NCI-H345 (cell line): ENCODE measurements at regions not wholly inside any gene's neighbourhood (a gene's known extent, or its start where the extent isn't known, plus 50 kb on each side); places are given as distances from the start of the nearest gene placed in this dataset.

Experiments
- DNase-seq: peaks from one replicate; lab custom pipeline; 2025; lab: John Stamatoyannopoulos, UW

DNA sequence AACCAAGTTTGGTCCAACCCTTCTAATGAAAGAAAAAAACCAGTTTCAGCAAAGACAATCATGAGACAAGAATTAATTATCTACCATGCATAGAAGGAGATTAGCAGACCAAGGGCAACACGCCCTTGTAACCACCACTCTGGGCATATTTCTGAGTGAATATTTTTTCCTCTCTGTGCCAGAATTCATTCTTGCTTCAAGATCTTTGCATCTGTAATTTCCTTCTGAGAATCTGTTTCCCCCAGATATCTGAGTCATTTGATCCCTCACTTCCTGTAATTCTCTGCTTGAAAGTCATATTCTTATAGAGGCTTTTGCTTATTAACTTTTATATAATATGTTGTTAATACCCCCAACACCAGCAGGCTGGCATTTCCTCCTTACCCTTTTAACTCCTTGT is 243.7 kb downstream of the SLC16A7 start:
- no peak for DNase-seq

DNA sequence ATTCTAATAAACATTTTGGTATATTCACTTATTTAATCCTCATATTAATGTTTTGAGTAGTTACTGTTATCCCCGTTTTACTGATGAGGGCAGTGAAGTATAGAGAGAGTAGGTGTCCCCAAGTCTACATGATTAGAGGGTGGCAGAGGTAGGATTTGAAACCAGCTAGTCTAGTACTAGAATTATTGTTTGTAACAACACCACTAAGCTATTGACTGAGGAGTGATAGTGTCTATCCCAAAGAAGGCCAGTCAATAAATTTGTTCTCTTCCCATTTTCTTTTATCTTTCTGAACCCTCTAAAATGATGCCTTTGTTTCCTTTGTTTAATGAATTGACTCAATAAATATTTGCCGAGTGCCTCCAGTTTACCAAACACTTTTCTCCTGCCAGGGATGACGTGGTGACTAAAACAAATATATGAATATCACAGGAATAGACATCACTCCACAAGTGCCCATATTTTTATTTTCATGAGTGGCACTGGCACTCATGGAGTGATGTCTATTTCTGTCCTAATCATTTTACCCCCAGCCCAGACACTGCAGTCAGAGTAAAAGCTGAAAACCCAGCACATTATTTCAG is 247.5 kb downstream of the SLC16A7 start:
- DNase-seq, result peak; percentile 66

DNA sequence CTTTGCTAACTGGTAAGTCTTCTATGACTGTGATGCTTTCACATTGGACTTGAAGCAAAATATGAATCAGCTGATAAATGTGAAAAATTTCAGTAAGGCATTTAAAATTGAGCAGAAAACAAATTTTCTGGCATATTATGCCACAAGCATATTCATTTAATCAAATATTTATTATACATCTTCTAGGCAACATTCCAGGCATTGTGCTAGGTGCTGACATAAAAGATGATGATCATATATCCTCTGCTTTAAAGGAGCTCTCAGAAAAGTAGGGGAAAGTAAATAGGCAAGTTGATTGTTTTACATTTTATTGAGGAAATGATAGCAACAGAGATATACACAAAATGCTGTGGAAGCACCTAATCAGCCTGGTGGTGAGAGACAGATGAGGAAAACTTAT is 248.9 kb downstream of the SLC16A7 start:
- no peak for DNase-seq

DNA sequence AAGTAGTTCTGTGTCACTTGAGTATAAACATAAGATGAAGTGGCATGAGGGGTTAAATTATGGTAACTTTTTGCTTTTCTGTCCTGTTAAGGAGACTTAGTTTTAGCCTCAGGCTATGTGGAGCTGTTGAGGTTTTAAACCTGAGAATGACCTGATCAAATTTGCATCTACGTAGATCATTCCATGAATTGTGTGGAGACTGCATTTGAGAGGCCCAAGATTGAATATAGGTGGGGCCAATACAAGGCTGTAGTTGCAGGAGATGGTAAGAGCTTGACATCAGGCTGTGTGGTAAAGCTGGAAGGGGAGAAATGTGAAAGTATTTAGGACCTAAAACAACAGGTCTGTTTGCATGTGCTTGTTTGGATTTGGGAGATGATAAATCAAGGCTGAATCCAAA is 249.5 kb downstream of the SLC16A7 start:
- DNase-seq, result no peak

DNA sequence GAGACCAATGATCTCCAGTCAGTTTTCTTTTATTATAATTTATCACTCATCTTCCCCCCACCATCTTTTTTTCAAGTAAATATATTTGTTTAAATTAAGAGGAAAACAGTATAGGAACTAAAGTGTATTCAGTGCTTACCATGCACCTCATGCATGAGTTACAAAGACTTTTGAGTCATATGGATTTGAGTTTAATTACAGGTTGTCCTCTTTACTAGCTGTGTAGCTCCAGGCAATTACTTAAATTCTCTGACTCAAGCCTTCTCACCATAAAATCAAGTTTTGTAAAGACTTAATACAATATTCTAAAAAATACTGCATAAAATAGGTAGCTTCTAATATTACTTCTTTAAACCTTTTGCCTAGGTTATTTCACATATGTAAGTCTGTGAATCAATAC is 251.3 kb downstream of the SLC16A7 start:
- DNase-seq, result no peak

DNA sequence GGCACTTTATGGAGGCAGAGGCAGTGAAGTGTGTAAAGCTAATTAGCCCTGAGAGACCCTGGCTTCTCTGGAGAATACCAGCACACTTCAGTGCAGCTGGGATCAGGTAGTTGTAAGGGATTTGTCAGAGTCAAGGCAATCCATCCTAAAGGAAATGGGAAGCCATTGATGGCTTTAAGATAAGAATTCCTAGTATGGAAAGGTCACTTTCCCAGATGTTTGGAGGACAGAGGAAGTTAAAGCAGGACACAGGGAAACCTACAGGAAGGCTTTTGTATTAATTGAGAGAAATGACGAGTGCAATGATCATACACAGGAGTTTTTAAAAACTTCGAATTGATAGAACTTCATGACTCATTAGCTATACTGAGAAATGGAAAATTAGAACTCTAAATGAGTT is 254.4 kb downstream of the SLC16A7 start:
- DNase-seq, result no peak

DNA sequence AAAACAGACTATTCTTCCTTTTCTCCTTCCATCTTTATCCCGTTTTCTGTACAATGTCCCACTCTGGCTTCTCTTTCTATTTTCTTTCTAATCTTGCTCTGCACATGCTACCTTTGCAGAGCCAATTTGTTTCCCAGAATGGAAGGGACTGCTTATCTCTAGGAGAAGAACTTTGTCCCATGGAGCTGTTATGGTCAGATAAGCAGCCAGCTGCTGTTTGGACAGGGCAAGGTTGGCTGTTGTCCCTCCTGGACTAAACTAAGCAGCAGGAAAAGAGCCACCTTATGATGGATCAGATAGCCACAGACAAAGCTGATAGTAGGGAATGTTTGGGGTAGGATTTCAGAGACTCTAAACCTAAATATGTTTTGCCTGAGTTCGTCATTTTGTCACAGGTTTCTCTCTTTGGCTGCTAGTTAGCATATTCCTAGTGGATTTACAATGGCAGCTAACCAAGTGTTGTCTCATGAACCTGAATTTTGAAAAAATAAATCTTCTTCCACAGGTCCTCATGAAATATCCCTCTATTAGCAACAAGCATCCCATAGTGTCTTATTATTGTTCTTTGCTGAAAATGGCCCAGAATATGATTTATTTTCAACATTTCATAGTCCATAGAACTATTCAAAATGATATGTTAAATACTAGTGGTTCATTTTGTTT is 262.8 kb downstream of the SLC16A7 start:
- no peak for DNase-seq

DNA sequence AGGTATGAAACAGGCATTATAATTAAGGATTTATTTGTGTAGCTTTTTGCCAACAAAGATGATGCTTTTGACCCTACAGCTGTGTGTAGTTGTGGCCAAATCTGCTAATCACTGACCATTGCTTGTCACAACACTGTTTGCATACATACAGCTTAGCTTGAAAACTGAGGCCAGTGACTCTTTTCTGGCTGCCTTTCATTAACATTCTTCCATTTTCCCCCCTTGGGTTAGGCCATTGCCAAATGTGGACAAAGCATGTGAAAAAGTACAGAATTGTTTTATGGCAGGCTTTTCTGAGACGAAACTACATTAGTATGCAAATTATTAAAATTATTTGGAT is 263.3 kb downstream of the SLC16A7 start:
- DNase-seq, result no peak

DNA sequence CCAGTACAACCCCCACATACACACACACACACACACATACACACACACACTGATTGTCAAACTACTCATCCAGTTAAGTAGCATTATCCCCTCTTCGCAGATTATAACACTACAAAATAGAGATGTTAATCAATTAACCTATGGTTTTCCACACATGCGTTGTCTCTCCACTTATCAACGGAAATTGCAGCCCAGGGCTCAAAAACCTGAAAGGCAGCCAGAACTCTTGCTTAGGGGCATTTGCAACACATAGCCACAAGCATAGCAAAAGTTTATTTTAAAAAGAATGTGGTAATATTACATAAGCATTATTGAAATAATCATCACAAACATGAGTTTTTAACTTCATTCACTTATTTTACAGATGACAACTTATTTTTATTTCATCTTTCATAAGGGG is 265.8 kb downstream of the SLC16A7 start:
- DNase-seq, result no peak

DNA sequence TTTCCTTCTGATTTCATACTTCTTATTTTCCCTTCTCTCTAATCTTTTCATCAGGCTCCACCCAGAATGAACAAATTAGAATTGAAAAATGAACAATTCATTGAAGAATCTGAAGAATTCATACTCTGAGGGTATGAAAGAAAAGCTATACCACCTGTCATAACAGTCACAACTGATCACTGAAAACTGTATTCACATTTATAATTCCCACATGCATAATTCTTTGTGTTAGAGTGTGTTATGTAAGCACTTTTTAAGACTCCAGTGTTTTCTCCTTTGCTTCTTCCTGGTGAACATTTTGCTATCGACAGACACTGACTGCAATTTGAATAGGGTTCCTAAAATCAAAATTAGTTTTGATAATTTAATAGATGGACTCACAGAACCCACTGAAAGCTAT is 271.2 kb downstream of the SLC16A7 start:
- no peak for DNase-seq

DNA sequence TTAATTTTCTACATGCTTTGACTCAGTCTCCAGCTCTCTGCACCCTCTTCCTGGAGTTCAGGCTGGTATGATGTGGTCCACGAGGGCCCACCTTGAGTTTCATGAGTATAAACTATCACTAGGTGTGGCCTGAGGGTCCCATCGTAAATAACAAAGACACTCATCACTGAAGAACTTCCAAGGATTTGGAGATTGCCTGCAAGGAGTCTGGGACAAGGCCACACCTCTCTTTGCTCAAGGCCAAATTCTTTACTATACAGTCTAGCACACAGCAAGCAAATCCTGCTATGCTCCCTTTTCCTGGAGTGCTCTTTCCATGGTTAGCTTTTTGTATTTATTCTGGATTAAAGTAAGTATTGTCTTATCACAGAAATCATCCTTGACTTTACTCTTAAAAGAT is 271.9 kb downstream of the SLC16A7 start:
- DNase-seq, result no peak

DNA sequence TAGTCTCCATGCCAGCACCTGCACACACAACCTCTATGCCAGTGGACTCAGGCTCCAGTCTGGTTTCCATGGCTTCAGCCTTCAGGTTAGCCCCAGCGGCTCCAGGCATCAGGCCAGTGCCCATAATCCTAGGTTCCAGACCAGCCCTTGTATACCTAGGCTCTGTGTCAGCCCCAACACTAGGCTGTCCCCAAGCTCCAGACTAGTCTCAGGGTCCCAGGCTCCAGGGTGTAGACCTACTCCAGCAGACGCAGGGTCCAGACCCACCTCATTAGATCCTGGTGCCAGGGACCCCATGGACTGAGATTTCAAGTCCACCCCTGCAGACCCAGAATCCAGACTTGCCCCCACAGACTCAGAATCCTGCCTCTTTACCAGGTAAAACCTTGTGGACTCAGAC is 275.9 kb downstream of the SLC16A7 start:
- DNase-seq, result no peak

DNA sequence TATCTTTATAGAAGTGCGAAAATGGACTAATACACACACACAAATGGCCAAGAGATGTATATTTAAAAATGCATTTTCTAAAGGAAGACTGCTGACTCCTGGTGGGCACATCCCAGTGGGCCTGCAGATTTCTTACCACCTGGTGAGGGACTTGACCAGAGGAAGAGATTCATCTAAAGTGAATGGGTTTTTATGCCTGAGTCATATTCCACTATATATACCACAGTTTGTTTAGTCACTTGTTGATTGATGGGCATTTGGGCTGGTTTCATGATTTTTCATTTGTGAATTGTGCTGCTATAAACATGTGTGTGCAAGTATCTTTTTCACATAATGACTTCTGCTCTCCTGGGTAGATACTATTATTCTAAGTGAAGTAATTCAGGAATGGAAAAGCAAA is 277.3 kb downstream of the SLC16A7 start:
- no peak for DNase-seq

DNA sequence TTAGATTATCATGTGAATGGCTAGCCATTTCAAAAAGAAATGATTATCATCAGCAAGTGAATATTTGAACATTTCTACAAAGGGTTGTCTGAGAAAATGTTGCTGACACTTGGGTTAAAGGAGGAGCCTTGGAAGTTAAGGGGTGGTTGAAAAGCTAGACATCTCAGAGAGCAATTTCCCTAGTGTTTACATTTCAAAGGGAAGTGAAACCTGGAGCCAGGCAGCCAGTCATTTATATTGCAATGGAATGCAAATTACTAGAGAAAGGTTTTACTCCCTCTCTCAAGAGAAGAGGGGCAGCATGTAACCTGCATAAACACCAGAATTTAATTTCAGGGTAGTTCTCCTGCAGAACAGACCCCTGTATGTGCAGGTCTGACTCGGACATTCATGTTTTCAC is 279.0 kb downstream of the SLC16A7 start:
- no peak for DNase-seq

DNA sequence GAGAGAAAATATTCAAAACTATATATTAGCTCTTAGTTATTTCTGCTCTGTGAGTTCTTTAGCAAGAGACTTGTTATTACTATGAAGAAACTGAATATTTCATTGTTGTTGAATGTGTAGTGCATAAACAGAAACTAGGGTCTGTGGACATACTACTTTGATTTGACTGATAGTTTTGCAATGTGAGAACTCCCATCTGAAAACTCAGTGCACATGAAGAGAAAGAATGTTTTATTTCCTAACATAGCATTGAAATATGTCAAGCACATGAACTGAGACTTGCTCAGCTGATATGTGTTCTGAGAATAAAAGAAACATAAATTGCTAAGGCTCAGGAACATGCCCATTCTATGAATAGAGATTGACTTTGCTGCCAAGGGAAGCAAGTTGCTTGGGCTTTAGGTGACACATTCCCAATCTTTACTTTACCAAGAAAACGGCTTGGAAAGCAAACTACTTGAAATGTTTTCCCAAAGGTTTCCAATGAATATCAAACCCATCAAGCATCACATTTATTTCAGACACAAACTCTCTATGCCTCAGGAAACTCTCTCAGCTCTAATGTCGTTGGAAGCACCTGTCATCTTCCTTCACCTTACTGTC is 290.4 kb downstream of the SLC16A7 start:
- DNase-seq, result no peak

DNA sequence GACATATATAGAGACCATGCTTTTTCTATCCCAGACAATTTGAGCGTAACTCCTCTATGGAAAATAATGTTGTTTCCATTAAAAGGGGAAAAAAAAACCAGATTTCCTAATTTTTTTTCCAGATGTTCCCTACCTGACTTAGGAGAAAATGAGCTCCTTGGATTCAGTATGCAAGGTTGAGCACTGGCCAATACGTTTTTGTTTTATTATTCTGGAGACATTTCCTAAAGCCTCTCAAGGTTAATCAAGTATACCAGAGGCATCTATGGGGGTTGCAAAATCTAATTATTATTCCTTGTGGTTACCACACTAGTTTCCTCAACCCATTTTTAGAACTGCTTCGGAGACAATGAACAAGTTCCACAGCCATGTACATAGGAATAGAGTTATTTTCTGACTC is 291.3 kb downstream of the SLC16A7 start:
- no peak for DNase-seq

DNA sequence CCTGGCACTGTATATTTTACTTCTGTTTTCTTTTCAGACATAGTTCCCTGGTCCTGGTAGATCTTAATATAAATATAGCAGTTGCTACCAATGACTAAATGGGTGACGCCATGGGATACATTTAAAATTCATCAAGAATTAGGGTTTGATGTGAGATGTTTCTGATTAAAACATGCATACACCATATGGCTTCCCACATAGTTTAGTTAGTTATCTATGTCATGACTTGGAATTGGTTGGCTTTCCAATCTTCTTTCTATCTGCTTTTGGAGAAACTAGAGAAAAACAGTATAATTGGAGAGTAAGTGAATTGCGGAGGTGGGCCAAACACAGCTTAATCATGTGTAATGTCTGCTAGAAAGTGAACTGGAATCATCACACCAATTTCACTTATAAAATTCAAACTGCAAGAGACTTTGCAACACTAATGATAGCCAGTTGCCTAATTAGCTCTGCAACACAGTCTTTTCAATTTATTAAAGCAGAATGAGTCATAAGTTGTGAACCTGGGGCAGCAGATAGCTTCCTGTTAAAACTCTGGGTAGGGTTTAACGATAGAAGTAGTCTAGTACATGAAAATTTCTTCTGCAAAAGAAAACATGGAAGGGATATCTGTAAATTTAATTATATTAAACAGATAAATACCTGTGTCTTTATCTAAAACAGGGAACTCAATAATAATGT is 295.2 kb downstream of the SLC16A7 start:
- no peak for DNase-seq

DNA sequence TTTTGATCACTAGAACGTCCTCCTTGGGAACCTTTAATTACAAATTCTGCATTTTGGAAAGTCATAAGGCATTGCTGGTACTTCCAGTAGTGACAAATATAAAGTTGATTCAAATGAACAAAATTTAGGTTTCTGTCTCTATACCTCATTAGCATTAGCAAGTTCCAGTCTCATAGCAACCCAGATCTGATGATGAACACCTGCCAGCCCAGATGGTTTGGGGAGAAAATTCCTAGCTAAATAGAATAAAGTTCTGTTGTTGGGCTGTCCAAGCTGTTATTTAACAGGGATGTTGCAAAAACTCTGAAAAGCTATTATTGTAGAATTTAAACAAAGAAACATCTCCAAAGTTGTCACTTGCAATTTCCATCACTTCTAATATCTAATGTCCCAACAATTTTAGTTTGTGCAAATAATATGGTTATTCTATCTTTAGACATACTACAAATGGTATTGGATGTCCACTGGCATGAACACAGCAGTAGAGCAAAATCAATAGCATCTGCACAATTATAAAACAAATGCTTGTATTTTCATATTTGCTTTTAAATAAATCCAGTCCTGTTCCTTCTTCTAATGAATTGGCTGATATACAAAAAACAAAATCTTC is 299.4 kb downstream of the SLC16A7 start:
- DNase-seq, result no peak

DNA sequence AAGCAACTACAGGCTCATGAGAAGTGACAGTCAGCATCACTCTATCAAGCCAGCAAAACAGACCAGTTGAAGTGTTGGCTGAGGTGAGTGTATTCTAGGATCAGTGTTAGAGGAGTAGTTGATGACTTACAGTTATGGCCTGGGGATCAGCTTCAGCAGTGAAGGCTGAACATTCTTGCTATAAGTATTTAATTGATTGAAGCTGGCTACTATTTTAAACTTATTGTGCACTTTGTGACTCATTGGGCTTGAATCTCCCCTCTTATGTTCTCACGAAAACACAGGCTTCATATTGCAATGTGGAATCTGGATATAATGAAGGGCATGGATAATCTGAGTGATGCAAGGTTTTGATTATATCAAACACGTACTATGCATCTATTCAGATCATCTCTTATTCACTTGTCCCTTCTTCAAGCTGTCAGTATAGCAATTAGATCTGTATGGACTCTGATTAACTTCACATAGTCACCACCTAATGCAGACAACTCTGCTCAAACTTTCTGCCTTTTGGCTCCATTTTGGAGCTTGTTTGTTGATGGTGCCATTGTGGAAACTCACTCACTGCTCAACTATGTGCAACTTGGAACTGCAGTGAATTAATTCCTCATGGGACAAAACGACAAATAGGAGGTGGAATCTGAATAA is 309.2 kb downstream of the SLC16A7 start:
- no peak for DNase-seq

DNA sequence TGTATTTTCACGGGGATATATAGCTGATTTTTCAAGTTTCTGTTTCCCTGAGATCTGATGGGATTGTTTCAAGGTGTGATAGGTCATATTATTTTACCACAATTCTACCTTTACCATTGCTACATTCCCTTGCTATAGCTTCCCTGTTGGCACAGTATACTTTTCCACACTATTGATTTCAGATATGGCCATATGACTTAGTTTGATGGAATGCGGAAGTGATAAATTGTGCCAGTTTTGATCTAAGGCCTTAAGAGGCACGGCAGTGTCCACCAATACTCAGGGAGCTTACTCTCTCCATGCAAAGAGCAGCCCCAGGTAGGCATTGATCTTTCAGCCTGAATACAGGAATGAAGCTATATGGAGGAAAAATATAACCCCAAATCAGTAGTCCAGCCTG is 315.7 kb downstream of the SLC16A7 start:
- no peak for DNase-seq

DNA sequence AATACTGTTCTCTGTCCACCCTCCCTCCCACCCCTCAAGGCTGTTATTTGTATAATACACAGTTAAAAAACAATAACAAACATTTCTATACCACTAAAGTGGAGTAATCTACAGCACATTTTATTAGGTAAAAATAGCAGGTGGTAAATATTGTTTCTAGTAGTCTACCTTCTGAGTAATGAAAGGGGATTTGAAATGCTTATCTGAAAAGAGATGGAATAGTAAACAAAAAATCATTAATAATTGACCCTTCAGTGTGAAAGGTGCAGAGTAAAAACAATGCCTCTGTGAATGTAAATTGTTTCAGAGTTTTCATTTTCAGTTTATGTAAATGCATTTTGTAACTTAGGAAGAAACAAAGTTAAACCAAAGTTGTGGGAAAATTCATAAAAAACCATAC is 321.2 kb downstream of the SLC16A7 start:
- DNase-seq, result no peak

DNA sequence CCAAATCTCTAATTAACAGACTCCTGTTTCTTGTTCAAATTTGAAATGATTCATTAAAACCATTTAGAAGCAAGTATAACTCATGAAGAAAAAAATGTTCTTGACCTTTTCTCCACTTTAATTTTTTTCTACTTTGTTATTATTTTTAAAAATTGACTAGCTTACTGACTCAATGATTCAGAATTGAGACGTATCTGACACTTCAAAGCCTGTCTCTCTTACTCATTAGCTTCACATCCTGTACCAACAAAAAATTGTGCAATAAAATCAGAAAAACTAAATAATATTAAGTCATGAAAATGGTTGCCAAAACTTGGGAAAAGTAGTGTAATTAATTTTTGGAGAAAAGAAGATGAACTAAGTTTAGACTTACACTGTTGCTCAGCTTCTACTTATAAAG is 331.2 kb downstream of the SLC16A7 start:
- DNase-seq, result no peak

DNA sequence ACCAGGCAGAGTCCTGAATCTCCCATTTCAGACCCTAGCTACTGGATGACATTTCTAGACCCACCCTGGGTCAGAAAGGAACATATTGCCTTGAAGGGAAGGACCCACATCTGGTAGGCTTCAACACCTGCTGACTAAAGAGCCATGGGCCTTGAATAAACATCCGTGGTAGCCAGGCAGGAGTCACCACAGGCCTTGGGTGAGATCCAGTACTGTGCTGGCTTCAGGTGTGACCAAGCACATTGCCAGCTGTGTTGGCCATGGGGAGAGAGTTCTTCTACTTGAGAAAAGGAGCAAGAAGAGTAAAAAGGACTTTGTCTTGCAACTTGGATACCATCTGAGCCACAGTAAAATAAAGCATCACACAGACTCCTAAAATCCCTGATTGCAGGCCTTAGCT is 332.6 kb downstream of the SLC16A7 start:
- DNase-seq, result no peak
